RWPE2 (cell line): ENCODE measurements at regions not wholly inside any gene's neighbourhood (a gene's known extent, or its start where the extent isn't known, plus 50 kb on each side); places are given as distances from the start of the nearest gene placed in this dataset.

Source experiments
- ATAC-seq: fragments of 200-7000 bp; cut with Tn5 transposase; 3 replicates; pipeline ENCODE4 v1.9.1; 2021; ENCODE audit warnings: low read depth
- DNase-seq: peaks from one replicate; pipeline ENCODE4 v3.0.0-alpha.2; 2020; ENCODE audit warnings: low spot score
- H3K27ac ChIP-seq: fragments of 450-650 bp; 2 replicates; pipeline ENCODE4 v1.5.1; 2017; ENCODE audit warnings: mild to moderate bottlenecking; ENCODE audit not compliant: poor library complexity, severe bottlenecking
- H3K27me3 ChIP-seq: fragments of 250-450 bp; sonication (Bioruptor Pico); 2 replicates; pipeline ENCODE4 v1.5.1; 2021; ENCODE audit warnings: mild to moderate bottlenecking, moderate library complexity; ENCODE audit not compliant: insufficient read depth, poor library complexity, severe bottlenecking
- H3K36me3 ChIP-seq: fragments of 250-450 bp; sonication (Bioruptor Pico); 2 replicates; pipeline ENCODE4 v1.5.1; 2020; ENCODE audit warnings: low read depth, mild to moderate bottlenecking, moderate library complexity
- H3K4me1 ChIP-seq: fragments of 250-450 bp; sonication (Bioruptor Pico); 2 replicates; pipeline ENCODE4 v1.5.1; 2021; ENCODE audit warnings: mild to moderate bottlenecking, moderate library complexity; ENCODE audit not compliant: insufficient read depth, poor library complexity, severe bottlenecking
- H3K4me3 ChIP-seq: fragments of 250-450 bp; sonication (Bioruptor Pico); 2 replicates; pipeline ENCODE4 v1.5.1; 2021; ENCODE audit warnings: mild to moderate bottlenecking, moderate library complexity; ENCODE audit not compliant: severe bottlenecking
- H3K9me3 ChIP-seq: fragments of 250-450 bp; sonication (Bioruptor Pico); 2 replicates; pipeline ENCODE4 v1.5.1; 2021; ENCODE audit warnings: mild to moderate bottlenecking, moderate library complexity; ENCODE audit not compliant: severe bottlenecking
- CTCF ChIP-seq: fragments of 450-650 bp; IDR thresholded peaks from one replicate; pipeline ENCODE4 v1.5.1; 2017; ENCODE audit warnings: mild to moderate bottlenecking, moderate library complexity; ENCODE audit not compliant: poor library complexity, severe bottlenecking

GRCh38 chr22:27197052-27197451, 539.7 kb downstream of the MIAT start:
- no peaks in the 10 kb centered on the region for H3K9me3 ChIP-seq

GRCh38 chr22:27197618-27198017, 540.2 kb downstream of the MIAT start:
- Histone ChIP-seq H3K36me3 (no peaks in the 10 kb centered on the region), H3K9me3 (no peaks in the 10 kb centered on the region), H3K4me3 (no peak overlapping the region), H3K27ac (no peak overlapping the region), H3K4me1 (peaks cover 15% of the 10 kb centered on the region), H3K27me3 (no peaks in the 10 kb centered on the region)
- DNase-seq (no peak), ATAC-seq (no peak)
- no peak for TF ChIP-seq CTCF

More at GRCh38 chr22:27197052-27197451, 539.7 kb downstream of the MIAT start:
- TF ChIP-seq CTCF: no peak
- Histone ChIP-seq H3K36me3 (no peaks in the 10 kb centered on the region), H3K4me1 (peaks cover 10% of the 10 kb centered on the region), H3K27ac (no peak overlapping the region), H3K4me3 (no peak overlapping the region), H3K27me3 (no peaks in the 10 kb centered on the region)
- DNase-seq (no peak), ATAC-seq (no peak)

- H3K27me3 ChIP-seq: no peaks in the 10 kb centered on the region
- no peak overlapping the region for H3K4me3 ChIP-seq
- TF ChIP-seq CTCF: no peak
- peaks cover 21% of the 10 kb centered on the region for H3K4me1 ChIP-seq
- H3K36me3 ChIP-seq: no peaks in the 10 kb centered on the region
- H3K27ac ChIP-seq: no peak overlapping the region
- DNase-seq (no peak), ATAC-seq (no peak)
- no peaks in the 10 kb centered on the region for H3K9me3 ChIP-seq
Observed at GRCh38 chr22:27198518-27199035, 541.2 kb downstream of the MIAT start.

- H3K4me3 ChIP-seq: no peak overlapping the region
- DNase-seq (no peak), ATAC-seq (no peak)
- H3K27me3 ChIP-seq: no peaks in the 10 kb centered on the region
- TF ChIP-seq CTCF: no peak
- H3K36me3 ChIP-seq: no peaks in the 10 kb centered on the region
- no peak overlapping the region for H3K27ac ChIP-seq
- peaks cover 14% of the 10 kb centered on the region for H3K4me1 ChIP-seq
- no peaks in the 10 kb centered on the region for H3K9me3 ChIP-seq
Observed at GRCh38 chr22:27199354-27199753, 542.0 kb downstream of the MIAT start.

- TF ChIP-seq CTCF: no peak
- Histone ChIP-seq H3K27ac (no peak overlapping the region), H3K4me1 (peaks cover 17% of the 10 kb centered on the region), H3K27me3 (no peaks in the 10 kb centered on the region), H3K36me3 (no peaks in the 10 kb centered on the region), H3K4me3 (no peak overlapping the region), H3K9me3 (no peaks in the 10 kb centered on the region)
- ATAC-seq (no peak), DNase-seq (no peak)
Observed at GRCh38 chr22:27201276-27201675, 543.9 kb downstream of the MIAT start.
